ENCODE measurements at regions not wholly inside any gene's neighbourhood (a gene's known extent, or its start where the extent isn't known, plus 50 kb on each side); places are given as distances from the start of the nearest gene placed in this dataset.

GRCh38 chr11:97722065-97722464, 1298.7 kb upstream of the CNTN5 start:
- Histone ChIP-seq H3K23ac (ENCODE audit: low read depth, low read length) (no peak overlapping the region), H4K91ac (ENCODE audit: insufficient read depth, low read depth, low read length) (no peak overlapping the region), H2BK5ac (ENCODE audit: low read depth, low read length, poor library complexity, severe bottlenecking) (no peak overlapping the region), H3K9ac (ENCODE audit: low read depth, low read length) (no peak overlapping the region), H3K9me3 (ENCODE audit: control insufficient read depth, insufficient read depth, low read length) (peaks cover 1% of the 10 kb centered on the region; the same call in 1 of the 2 replicates), H4K5ac (ENCODE audit: low read depth, low read length) (no peak overlapping the region), H2AK5ac (ENCODE audit: low read depth, low read length) (no peak overlapping the region), H3K14ac (replicated peaks; ENCODE audit: low read depth, low read length) (no peak overlapping the region), H3K4me3 (ENCODE audit: insufficient read depth, low read depth, low read length) (no peak overlapping the region), H3K4ac (ENCODE audit: low read depth, low read length) (no peak overlapping the region), H2BK120ac (ENCODE audit: low read depth, low read length) (no peak overlapping the region), H4K20me1 (ENCODE audit: insufficient read depth, low read length) (no peaks in the 10 kb centered on the region), H3K27ac (ENCODE audit: insufficient read depth, low read length) (no peak overlapping the region), H2BK20ac (ENCODE audit: low read depth, low read length) (no peak overlapping the region), H3K18ac (ENCODE audit: low read depth, low read length) (no peak overlapping the region), H2AK9ac (replicated peaks; ENCODE audit: low read depth, low read length, poor library complexity) (no peak overlapping the region), H2BK15ac (ENCODE audit: low read depth, low read length) (no peak overlapping the region), H3K4me2 (ENCODE audit: low read depth, low read length) (no peak overlapping the region; the same call in 1 of the 2 replicates), H3K79me1 (ENCODE audit: low read depth in 1 of 2, low read length in 2 of 2) (no peaks in the 10 kb centered on the region), H4K8ac (ENCODE audit: low read depth in 2 of 2, low read length in 2 of 2) (no peak overlapping the region), H3K27me3 (ENCODE audit: control insufficient read depth, insufficient read depth, low read length) (no peaks in the 10 kb centered on the region), H3K36me3 (ENCODE audit: control insufficient read depth, insufficient read depth, low read length) (no peaks in the 10 kb centered on the region), H3K4me1 (ENCODE audit: control insufficient read depth, insufficient read depth, low read length) (peaks cover 8% of the 10 kb centered on the region; the same call in 1 of the 2 replicates), H3K56ac (ENCODE audit: extremely low read depth, insufficient read depth, low read length) (no peak overlapping the region), H3K9me1 (ENCODE audit: insufficient read depth, low read length) (no peaks in the 10 kb centered on the region), H2AFZ (replicated peaks; ENCODE audit: low read length, poor library complexity) (no peak overlapping the region)
- TF ChIP-seq FOS (IDR thresholded peaks at IDR 0.05; ENCODE audit: low read depth, low read length) (0 out of 2 replicates have a peak, but pooled peaks have one; percentile 16), MAZ (IDR thresholded peaks at IDR 0.05; ENCODE audit: borderline replicate concordance, low read depth, low read length) (no peak), USF2 (IDR thresholded peaks at IDR 0.05; ENCODE audit: low read depth, low read length) (no peak)
- intact Hi-C loops (cut with micrococcal nuclease) (no loop called here), in situ Hi-C loops (cut with MboI; ENCODE audit: low sequenced_read_pairs) (no loop called here), dilution Hi-C loops (cut with HindIII; ENCODE audit: low sequenced_read_pairs, unreplicated experiment) (no loop called here)
- ChIA-PET POLR2A (ENCODE audit: unreplicated experiment) (no interaction called here), CTCF (no interaction called here)
- DNase-seq (peak; percentile 89), ATAC-seq (ENCODE audit: low read depth) (peak; percentile 87)
- no TSS peak for BruUV-seq (replicated peaks)
- WGBS, 2 experiments (ENCODE audit: extremely low coverage in 2 of 2, insufficient read length in 1 of 2), result no CpG with 5 or more reads among the region's 1 CpG

Measured in IMR-90 (cell line).